Lung (tissue), 11 donors: ENCODE measurements at regions not wholly inside any gene's neighbourhood (a gene's known extent, or its start where the extent isn't known, plus 50 kb on each side); places are given as distances from the start of the nearest gene placed in this dataset.

ENCODE experiments used
- ATAC-seq: fragments of 200-7000 bp; cut with Tn5 transposase; one replicate; pipeline ENCODE4 v1.9.1; 2020; ENCODE audit warnings: moderate number of reproducible peaks; ENCODE audit not compliant: insufficient read depth, low FRiP score
- DNase-seq, 3 donors: peaks; one replicate each; pipeline ENCODE4 v3.0.0-alpha.2; 2013 to 2017
- H3K27ac ChIP-seq, 2 donors: one replicate each; pipeline ENCODE4 v1.5.1; 2013; ENCODE audit warnings: mild to moderate bottlenecking in 2 of 2, moderate library complexity in 2 of 2, control low read depth in 1 of 2, inconsistent platforms in 1 of 2, low read depth in 1 of 2, low read length in 1 of 2
- H3K27me3 ChIP-seq, 3 donors: one replicate each; pipeline ENCODE4 v1.5.1; 2013; ENCODE audit warnings: low read length in 2 of 3; ENCODE audit not compliant: control insufficient read depth in 3 of 3, insufficient read depth in 3 of 3
- H3K36me3 ChIP-seq, 4 donors: one replicate each; pipeline ENCODE4 v1.5.1; 2013; ENCODE audit warnings: low read length in 4 of 4, mild to moderate bottlenecking in 1 of 4, moderate library complexity in 1 of 4; ENCODE audit not compliant: control insufficient read depth in 4 of 4, insufficient read depth in 4 of 4
- H3K4me1 ChIP-seq, 5 donors: one replicate each; pipeline ENCODE4 v1.5.1; 2013; ENCODE audit warnings: low read length in 5 of 5, mild to moderate bottlenecking in 2 of 5, moderate library complexity in 1 of 5; ENCODE audit not compliant: control insufficient read depth in 5 of 5, insufficient read depth in 5 of 5
- H3K4me3 ChIP-seq: one replicate; pipeline ENCODE4 v1.5.1; 2013; ENCODE audit warnings: mild to moderate bottlenecking, control low read depth, moderate library complexity
- H3K9ac ChIP-seq, 2 donors: one replicate each; pipeline ENCODE4 v1.5.1; 2013; ENCODE audit warnings: low read length in 2 of 2, control low read depth in 1 of 2; ENCODE audit not compliant: insufficient read depth in 1 of 2
- H3K9me3 ChIP-seq, 4 donors: one replicate each; pipeline ENCODE4 v1.5.1; 2013; ENCODE audit warnings: low read length in 3 of 4, mild to moderate bottlenecking in 1 of 4, moderate library complexity in 1 of 4; ENCODE audit not compliant: control insufficient read depth in 4 of 4, insufficient read depth in 3 of 4
- WGBS, 2 donors: extraction: QIAGEN DNeasy Blood & Tissue Kit; methylation state at CpG; one replicate each; pipeline ENCODE4 v1.1.7; 2013; 5-methylcytosine and 5-hydroxymethylcytosine counted together
- TF ChIP-seq, protein P1 (sequence below): IDR thresholded peaks from 2 replicates; pipeline ENCODE4 v1.5.1; 2012; ENCODE audit warnings: mild to moderate bottlenecking; ENCODE audit errors: control extremely low read depth, extremely low read depth
- donor health status: control.
- donor health status: control.
- donor health status: Bipolar disorder and iron deficiency.
- donor health status: healthy.
- donor health status: DM: yes; HTN: yes; CAD: no.

DNA sequence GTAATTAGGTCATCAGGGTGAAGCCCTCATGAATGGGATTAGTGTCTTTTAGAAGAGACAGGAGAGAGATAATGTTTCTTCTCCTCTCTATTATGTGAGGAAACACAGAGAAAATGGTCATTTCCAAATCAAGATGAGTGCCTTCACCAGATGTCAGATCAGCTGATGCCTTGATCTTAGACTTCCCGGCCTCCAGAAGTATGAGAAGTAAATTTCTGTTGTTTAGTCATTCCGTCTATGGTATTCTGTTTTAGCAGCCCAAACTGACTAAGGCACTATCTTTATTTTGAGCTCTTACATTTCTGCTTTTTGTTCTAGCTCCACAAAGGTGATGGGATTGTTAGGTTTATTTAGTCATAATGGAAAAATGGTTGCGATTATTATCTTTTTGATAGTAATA is 273.2 kb upstream of the GADL1 start:
- WGBS, 2 donors, result 91 to 93% methylated on average over 3 of the region's 3 CpGs
- no peak for DNase-seq
- TF ChIP-seq, protein P1, sequence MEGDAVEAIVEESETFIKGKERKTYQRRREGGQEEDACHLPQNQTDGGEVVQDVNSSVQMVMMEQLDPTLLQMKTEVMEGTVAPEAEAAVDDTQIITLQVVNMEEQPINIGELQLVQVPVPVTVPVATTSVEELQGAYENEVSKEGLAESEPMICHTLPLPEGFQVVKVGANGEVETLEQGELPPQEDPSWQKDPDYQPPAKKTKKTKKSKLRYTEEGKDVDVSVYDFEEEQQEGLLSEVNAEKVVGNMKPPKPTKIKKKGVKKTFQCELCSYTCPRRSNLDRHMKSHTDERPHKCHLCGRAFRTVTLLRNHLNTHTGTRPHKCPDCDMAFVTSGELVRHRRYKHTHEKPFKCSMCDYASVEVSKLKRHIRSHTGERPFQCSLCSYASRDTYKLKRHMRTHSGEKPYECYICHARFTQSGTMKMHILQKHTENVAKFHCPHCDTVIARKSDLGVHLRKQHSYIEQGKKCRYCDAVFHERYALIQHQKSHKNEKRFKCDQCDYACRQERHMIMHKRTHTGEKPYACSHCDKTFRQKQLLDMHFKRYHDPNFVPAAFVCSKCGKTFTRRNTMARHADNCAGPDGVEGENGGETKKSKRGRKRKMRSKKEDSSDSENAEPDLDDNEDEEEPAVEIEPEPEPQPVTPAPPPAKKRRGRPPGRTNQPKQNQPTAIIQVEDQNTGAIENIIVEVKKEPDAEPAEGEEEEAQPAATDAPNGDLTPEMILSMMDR, result no peak
- no peaks in the 10 kb centered on the region for H3K9me3 ChIP-seq
- H3K4me3 ChIP-seq, result no peak overlapping the region
- no peaks in the 10 kb centered on the region for H3K27me3 ChIP-seq
- peaks cover 0 to 8% (median 3%) of the 10 kb centered on the region in 5 donors for H3K4me1 ChIP-seq
- ATAC-seq, result no peak
- H3K9ac ChIP-seq, result no peak overlapping the region
- no peaks in the 10 kb centered on the region for H3K36me3 ChIP-seq
- H3K27ac ChIP-seq, result no peak overlapping the region

DNA sequence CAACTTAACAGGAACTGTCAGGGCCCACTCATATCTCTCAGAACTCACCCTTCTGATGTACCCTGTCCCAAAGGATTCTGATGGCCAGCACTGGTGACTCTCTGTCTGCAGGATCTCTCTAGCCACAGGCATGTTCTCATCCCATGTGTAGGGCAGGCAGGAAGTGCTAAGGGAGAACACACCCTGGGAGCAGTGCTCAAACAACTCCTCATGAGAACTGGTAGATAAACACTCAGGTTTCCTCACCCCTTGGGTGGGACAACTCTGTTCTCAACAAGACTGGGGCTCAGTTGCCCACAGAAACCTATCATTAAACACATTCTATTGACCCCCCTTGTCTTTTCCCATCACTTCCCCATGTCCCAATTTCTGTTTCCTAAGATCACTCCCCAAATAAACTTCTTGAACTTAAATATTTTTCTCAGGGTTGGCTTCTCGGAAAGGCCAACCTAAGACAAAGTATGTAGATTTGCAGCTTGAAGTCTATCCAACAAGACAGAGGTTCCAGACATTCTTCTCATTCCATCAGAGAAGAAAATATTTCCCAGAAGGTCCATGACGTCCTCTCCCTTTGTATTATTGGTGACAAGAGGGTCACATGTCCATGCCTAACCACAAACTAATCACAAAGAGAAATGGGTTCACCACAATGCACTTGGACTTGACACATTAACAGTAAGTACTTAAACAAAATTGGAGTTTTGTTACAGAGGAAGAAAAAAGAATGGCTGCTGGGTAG is 276.6 kb upstream of the GADL1 start:
- Histone ChIP-seq H3K4me1 (peaks cover 0 to 4% (median 0%) of the 10 kb centered on the region in 5 donors), H3K4me3 (no peak overlapping the region), H3K9ac (no peak overlapping the region), H3K36me3 (no peaks in the 10 kb centered on the region), H3K27ac (peak overlapping the region in 1 of 2 donors; percentile 75), H3K27me3 (no peaks in the 10 kb centered on the region), H3K9me3 (no peaks in the 10 kb centered on the region)
- TF ChIP-seq, protein P1, result no peak
- DNase-seq (no peak), ATAC-seq (no peak)
- WGBS, 2 donors, result 46 to 81% methylated on average over 2 of the region's 2 CpGs

GRCh38 chr3:31172336-31172735 is 277.9 kb upstream of the GADL1 start:
- no peak for ATAC-seq
- Histone ChIP-seq H3K4me3 (no peak overlapping the region), H3K27ac (no peak overlapping the region), H3K9ac (no peak overlapping the region), H3K9me3 (no peaks in the 10 kb centered on the region), H3K4me1 (peaks cover 0 to 4% (median 0%) of the 10 kb centered on the region in 5 donors), H3K27me3 (no peaks in the 10 kb centered on the region), H3K36me3 (no peaks in the 10 kb centered on the region)
- TF ChIP-seq, protein P1, result no peak
- peak in 2 of 3 donors; percentile 31 to 53 for DNase-seq
- WGBS, 2 donors, result 57 to 67% methylated on average over 4 of the region's 4 CpGs
